HG02852 (cell line): ENCODE measurements at regions not wholly inside any gene's neighbourhood (a gene's known extent, or its start where the extent isn't known, plus 50 kb on each side); places are given as distances from the start of the nearest gene placed in this dataset.
A peak's percentile ranks its signal among the peaks of the same experiment; 100 is the strongest.

ENCODE experiments used
- ATAC-seq: cut with Tn5 transposase; IDR thresholded peaks from one replicate; pipeline ENCODE4 v1.9.1; 2021; ENCODE audit warnings: mild to moderate bottlenecking, moderate library complexity; ENCODE audit not compliant: unreplicated experiment

- no peak for ATAC-seq
Observed at GRCh38 chr2:128732976-128733431, 414.3 kb upstream of the HS6ST1 start.

GRCh38 chr2:128733450-128733849 is 414.8 kb upstream of the HS6ST1 start:
- ATAC-seq = no peak

- ATAC-seq = no peak
Observed at GRCh38 chr2:128734521-128735295, 416.0 kb upstream of the HS6ST1 start.

GRCh38 chr2:128735296-128735960 is 416.8 kb upstream of the HS6ST1 start:
- ATAC-seq = no peak

- no peak for ATAC-seq
Observed at GRCh38 chr2:128736046-128736688, 417.5 kb upstream of the HS6ST1 start.

- peak; percentile 54 for ATAC-seq
Observed at GRCh38 chr2:128736689-128737545, 418.2 kb upstream of the HS6ST1 start.

- no peak for ATAC-seq
Observed at GRCh38 chr2:128737546-128737826, 418.8 kb upstream of the HS6ST1 start.

GRCh38 chr2:128738446-128739110 is 419.9 kb upstream of the HS6ST1 start:
- ATAC-seq = no peak

- ATAC-seq = no peak
Observed at GRCh38 chr2:128742467-128742866, 423.8 kb upstream of the HS6ST1 start.

GRCh38 chr2:128745946-128746345 is 427.3 kb upstream of the HS6ST1 start:
- ATAC-seq = no peak

- no peak for ATAC-seq
Observed at GRCh38 chr2:128746356-128746755, 427.7 kb upstream of the HS6ST1 start.

GRCh38 chr2:128748336-128748735 is 429.7 kb upstream of the HS6ST1 start:
- ATAC-seq = no peak

- ATAC-seq = no peak
Observed at GRCh38 chr2:128748835-128749605, 430.4 kb upstream of the HS6ST1 start.

GRCh38 chr2:128750328-128751165 is 431.9 kb upstream of the HS6ST1 start:
- ATAC-seq = no peak

- no peak for ATAC-seq
Observed at GRCh38 chr2:128751746-128752145, 433.1 kb upstream of the HS6ST1 start.

GRCh38 chr2:128752691-128753263 is 434.1 kb upstream of the HS6ST1 start:
- ATAC-seq = no peak

- no peak for ATAC-seq
Observed at GRCh38 chr2:128753321-128753720, 434.7 kb upstream of the HS6ST1 start.

- peak; percentile 1 for ATAC-seq
Observed at GRCh38 chr2:128753800-128754199, 435.1 kb upstream of the HS6ST1 start.
